SK-N-SH (cell line): ENCODE measurements at regions not wholly inside any gene's neighbourhood (a gene's known extent, or its start where the extent isn't known, plus 50 kb on each side); places are given as distances from the start of the nearest gene placed in this dataset.

Source experiments
- CTCF ChIP-seq: fragments of 200-600 bp; sonication (generic); IDR thresholded peaks from 2 replicates; pipeline ENCODE4 v1.6.1; 2017; ENCODE audit warnings: antibody characterized with exemption, mild to moderate bottlenecking, moderate library complexity
- EZH2phosphoT487 ChIP-seq: fragments of 200-600 bp; sonication (generic); IDR thresholded peaks from 2 replicates; pipeline ENCODE4 v1.6.1; 2017; ENCODE audit warnings: low read depth, mixed run types, mild to moderate bottlenecking, antibody characterized with exemption, moderate library complexity, borderline replicate concordance
- MAX ChIP-seq: IDR thresholded peaks from 2 replicates; pipeline ENCODE4 v1.4.0; 2012; ENCODE audit warnings: low read depth
- NRF1 ChIP-seq: IDR thresholded peaks from 2 replicates; pipeline ENCODE4 v1.6.1; 2012; ENCODE audit warnings: low read depth, mild to moderate bottlenecking, low read length
- POLR2AphosphoS5 ChIP-seq: IDR thresholded peaks from 2 replicates; pipeline ENCODE4 v1.6.1; 2012; ENCODE audit warnings: low read depth, low read length
- RAD21 ChIP-seq: IDR thresholded peaks from 2 replicates; pipeline ENCODE4 v1.6.1; 2012; ENCODE audit warnings: mild to moderate bottlenecking, low read length
- SIN3A ChIP-seq: IDR thresholded peaks from 2 replicates; pipeline ENCODE4 v1.6.1; 2012; ENCODE audit warnings: low read depth, mild to moderate bottlenecking, low read length, moderate library complexity, borderline replicate concordance
- SMC3 ChIP-seq: IDR thresholded peaks from 2 replicates; pipeline ENCODE4 v1.6.1; 2012; ENCODE audit warnings: low read depth, low read length, improper control_type of control experiment
- TAF1 ChIP-seq: IDR thresholded peaks from 2 replicates; pipeline ENCODE4 v1.6.1; 2012; ENCODE audit warnings: low read depth, mild to moderate bottlenecking, low read length, moderate library complexity, borderline replicate concordance
- TCF12 ChIP-seq: IDR thresholded peaks from 2 replicates; pipeline ENCODE4 v1.4.0; 2012

- TF ChIP-seq CTCF (no peak), SMC3 (no peak), MAX (no peak), EZH2phosphoT487 (no peak), RAD21 (no peak), TAF1 (no peak), TCF12 (no peak), NRF1 (no peak), SIN3A (no peak), POLR2AphosphoS5 (no peak)
These were observed 1468.6 kb upstream of the MIR17HG start for GRCh38 chr13:89878904-89879303.
